Lung (tissue), 11 donors: ENCODE measurements at regions not wholly inside any gene's neighbourhood (a gene's known extent, or its start where the extent isn't known, plus 50 kb on each side); places are given as distances from the start of the nearest gene placed in this dataset.

ENCODE experiments used
- ATAC-seq: fragments of 200-7000 bp; cut with Tn5 transposase; one replicate; pipeline ENCODE4 v1.9.1; 2020; ENCODE audit warnings: moderate number of reproducible peaks; ENCODE audit not compliant: insufficient read depth, low FRiP score
- DNase-seq, 3 donors: peaks; one replicate each; pipeline ENCODE4 v3.0.0-alpha.2; 2013 to 2017
- H3K27ac ChIP-seq, 2 donors: one replicate each; pipeline ENCODE4 v1.5.1; 2013; ENCODE audit warnings: mild to moderate bottlenecking in 2 of 2, moderate library complexity in 2 of 2, control low read depth in 1 of 2, inconsistent platforms in 1 of 2, low read depth in 1 of 2, low read length in 1 of 2
- H3K27me3 ChIP-seq, 3 donors: one replicate each; pipeline ENCODE4 v1.5.1; 2013; ENCODE audit warnings: low read length in 2 of 3; ENCODE audit not compliant: control insufficient read depth in 3 of 3, insufficient read depth in 3 of 3
- H3K36me3 ChIP-seq, 4 donors: one replicate each; pipeline ENCODE4 v1.5.1; 2013; ENCODE audit warnings: low read length in 4 of 4, mild to moderate bottlenecking in 1 of 4, moderate library complexity in 1 of 4; ENCODE audit not compliant: control insufficient read depth in 4 of 4, insufficient read depth in 4 of 4
- H3K4me1 ChIP-seq, 5 donors: one replicate each; pipeline ENCODE4 v1.5.1; 2013; ENCODE audit warnings: low read length in 5 of 5, mild to moderate bottlenecking in 2 of 5, moderate library complexity in 1 of 5; ENCODE audit not compliant: control insufficient read depth in 5 of 5, insufficient read depth in 5 of 5
- H3K4me3 ChIP-seq: one replicate; pipeline ENCODE4 v1.5.1; 2013; ENCODE audit warnings: mild to moderate bottlenecking, control low read depth, moderate library complexity
- H3K9ac ChIP-seq, 2 donors: one replicate each; pipeline ENCODE4 v1.5.1; 2013; ENCODE audit warnings: low read length in 2 of 2, control low read depth in 1 of 2; ENCODE audit not compliant: insufficient read depth in 1 of 2
- H3K9me3 ChIP-seq, 4 donors: one replicate each; pipeline ENCODE4 v1.5.1; 2013; ENCODE audit warnings: low read length in 3 of 4, mild to moderate bottlenecking in 1 of 4, moderate library complexity in 1 of 4; ENCODE audit not compliant: control insufficient read depth in 4 of 4, insufficient read depth in 3 of 4
- WGBS, 2 donors: extraction: QIAGEN DNeasy Blood & Tissue Kit; methylation state at CpG; one replicate each; pipeline ENCODE4 v1.1.7; 2013; 5-methylcytosine and 5-hydroxymethylcytosine counted together
- TF ChIP-seq, protein P1 (sequence below): IDR thresholded peaks from 2 replicates; pipeline ENCODE4 v1.5.1; 2012; ENCODE audit warnings: mild to moderate bottlenecking; ENCODE audit errors: control extremely low read depth, extremely low read depth
- donor health status: control.
- donor health status: control.
- donor health status: Bipolar disorder and iron deficiency.
- donor health status: healthy.
- donor health status: DM: yes; HTN: yes; CAD: no.

DNA sequence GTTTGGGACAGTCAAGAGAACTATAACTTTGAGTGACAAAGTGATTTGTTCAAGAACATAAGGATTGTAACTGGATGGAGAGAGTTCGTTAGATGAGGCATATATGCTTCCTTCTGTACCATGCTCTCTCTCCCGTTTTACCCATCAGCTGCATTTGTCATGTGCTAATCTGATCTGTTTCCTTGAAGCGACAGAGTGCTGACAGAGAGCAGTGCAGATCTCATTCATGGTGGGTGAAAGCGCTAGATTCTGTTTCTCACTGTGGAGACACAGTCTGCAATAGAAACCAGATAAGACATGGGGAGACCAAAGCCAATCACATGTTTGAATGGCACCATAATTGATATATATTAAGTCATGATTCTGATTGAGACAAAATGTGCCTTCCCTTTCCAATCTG lies 456.6 kb upstream of the CELF4 start:
- 80 to 84% methylated on average over 4 of the region's 4 CpGs for WGBS, 2 donors
- H3K27me3 ChIP-seq, result no peaks in the 10 kb centered on the region
- no peak overlapping the region for H3K4me3 ChIP-seq
- no peaks in the 10 kb centered on the region for H3K4me1 ChIP-seq
- TF ChIP-seq, protein P1, sequence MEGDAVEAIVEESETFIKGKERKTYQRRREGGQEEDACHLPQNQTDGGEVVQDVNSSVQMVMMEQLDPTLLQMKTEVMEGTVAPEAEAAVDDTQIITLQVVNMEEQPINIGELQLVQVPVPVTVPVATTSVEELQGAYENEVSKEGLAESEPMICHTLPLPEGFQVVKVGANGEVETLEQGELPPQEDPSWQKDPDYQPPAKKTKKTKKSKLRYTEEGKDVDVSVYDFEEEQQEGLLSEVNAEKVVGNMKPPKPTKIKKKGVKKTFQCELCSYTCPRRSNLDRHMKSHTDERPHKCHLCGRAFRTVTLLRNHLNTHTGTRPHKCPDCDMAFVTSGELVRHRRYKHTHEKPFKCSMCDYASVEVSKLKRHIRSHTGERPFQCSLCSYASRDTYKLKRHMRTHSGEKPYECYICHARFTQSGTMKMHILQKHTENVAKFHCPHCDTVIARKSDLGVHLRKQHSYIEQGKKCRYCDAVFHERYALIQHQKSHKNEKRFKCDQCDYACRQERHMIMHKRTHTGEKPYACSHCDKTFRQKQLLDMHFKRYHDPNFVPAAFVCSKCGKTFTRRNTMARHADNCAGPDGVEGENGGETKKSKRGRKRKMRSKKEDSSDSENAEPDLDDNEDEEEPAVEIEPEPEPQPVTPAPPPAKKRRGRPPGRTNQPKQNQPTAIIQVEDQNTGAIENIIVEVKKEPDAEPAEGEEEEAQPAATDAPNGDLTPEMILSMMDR, result no peak
- no peaks in the 10 kb centered on the region for H3K9me3 ChIP-seq
- DNase-seq (no peak), ATAC-seq (no peak)
- H3K36me3 ChIP-seq, result no peaks in the 10 kb centered on the region
- no peak overlapping the region for H3K9ac ChIP-seq
- no peak overlapping the region for H3K27ac ChIP-seq

DNA sequence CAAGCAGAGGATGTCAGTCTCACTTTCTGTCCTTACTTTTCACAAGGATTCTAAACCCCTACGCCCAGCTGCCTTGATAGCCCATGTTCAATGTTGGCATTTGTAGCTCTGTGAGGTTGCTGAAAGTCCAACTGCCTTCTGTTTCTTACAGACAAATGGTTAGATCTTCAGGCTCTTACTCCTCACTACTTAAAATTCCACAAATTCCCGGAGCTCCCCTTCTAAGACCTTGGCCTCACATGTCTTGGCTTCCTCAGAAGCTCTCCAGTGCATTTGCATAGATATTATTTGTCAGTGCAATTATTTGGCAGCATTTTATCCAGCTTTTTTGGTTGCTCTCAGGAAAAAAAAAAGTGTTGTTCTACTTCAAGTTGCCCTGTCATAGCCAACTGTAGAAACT lies 453.7 kb upstream of the CELF4 start:
- H3K4me3 ChIP-seq, result no peak overlapping the region
- TF ChIP-seq, protein P1, result no peak
- 55 to 84% methylated on average over 2 of the region's 2 CpGs for WGBS, 2 donors
- ATAC-seq (no peak), DNase-seq (no peak)
- H3K9ac ChIP-seq, result no peak overlapping the region
- H3K36me3 ChIP-seq, result no peaks in the 10 kb centered on the region
- H3K4me1 ChIP-seq, result no peaks in the 10 kb centered on the region
- no peak overlapping the region for H3K27ac ChIP-seq
- H3K9me3 ChIP-seq, result peaks cover 0 to 3% (median 0%) of the 10 kb centered on the region in 4 donors
- no peaks in the 10 kb centered on the region for H3K27me3 ChIP-seq

DNA sequence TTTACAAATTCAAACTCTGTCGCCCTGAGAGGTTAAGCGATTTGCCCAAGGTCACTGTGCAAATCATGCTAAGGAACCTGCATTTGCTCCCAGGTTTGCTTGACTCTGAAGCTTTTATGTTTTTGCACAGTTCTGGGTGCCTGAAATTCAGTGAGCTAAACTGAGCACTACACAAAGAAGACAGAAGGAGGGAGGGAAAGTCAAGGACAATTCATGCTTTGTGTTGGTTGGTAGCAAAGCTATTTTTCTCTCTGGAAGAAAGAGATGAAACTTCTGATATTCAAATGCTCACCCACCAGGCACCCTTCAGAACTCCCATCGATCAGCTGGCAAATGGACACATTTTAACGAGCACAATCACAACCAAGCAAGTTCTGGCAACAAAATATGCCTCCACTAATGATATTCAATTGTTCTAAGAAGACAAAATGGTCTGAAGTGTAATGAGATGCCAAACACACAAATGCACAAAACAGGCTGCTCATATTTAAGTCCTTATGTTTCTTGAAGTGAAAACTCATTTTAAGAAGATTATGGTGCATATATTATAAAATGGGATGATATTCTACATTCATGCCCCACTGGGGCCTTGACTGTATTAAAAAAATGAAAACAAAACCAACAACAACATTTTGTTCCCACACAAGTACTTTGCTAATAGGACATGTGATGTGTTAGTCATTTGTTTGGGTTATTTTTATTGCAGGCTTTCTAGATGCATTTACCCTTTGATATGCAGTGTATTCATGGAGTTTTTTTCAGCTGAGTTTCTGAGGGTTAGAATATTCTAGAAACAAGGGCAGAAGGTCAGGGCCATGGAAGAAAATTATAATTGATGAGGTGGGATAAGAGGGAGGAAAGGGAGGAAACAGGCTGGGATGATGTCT lies 445.6 kb upstream of the CELF4 start:
- TF ChIP-seq, protein P1, result no peak
- 86% methylated on average over 4 of the region's 4 CpGs for WGBS, 2 donors
- H3K4me3 ChIP-seq, result no peak overlapping the region
- peaks cover 0 to 26% (median 0%) of the 10 kb centered on the region in 5 donors for H3K4me1 ChIP-seq
- H3K27ac ChIP-seq, result no peak overlapping the region
- DNase-seq (peak in 1 of 3 donors; percentile 50), ATAC-seq (no peak)
- no peak overlapping the region for H3K9ac ChIP-seq
- no peaks in the 10 kb centered on the region for H3K27me3 ChIP-seq
- peaks cover 0 to 6% (median 0%) of the 10 kb centered on the region in 4 donors for H3K9me3 ChIP-seq
- H3K36me3 ChIP-seq, result no peaks in the 10 kb centered on the region
